ENCODE measurements at regions not wholly inside any gene's neighbourhood (a gene's known extent, or its start where the extent isn't known, plus 50 kb on each side); places are given as distances from the start of the nearest gene placed in this dataset.

DNA sequence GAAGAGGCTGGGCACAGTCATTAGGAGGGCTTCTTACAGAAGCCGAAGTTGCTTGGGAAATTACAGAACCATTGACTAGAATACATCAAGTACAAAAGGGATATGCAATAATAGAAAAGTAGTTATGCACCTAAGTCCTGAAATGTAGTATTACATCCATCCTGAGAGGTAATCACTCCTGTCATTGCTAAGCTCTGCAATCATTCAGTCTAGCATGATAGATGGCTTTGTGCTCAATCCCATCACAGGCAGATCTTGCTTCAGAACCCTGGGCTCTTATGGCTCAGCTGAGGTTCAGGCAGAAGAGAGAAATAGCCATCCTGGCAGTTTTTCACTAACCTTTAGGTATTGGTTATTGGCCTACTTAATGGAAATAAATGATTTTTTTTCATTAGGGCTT, 231.7 kb upstream of the AFF2 start:
- Histone ChIP-seq H3K27ac (ENCODE audit: insufficient read depth, low read depth, low read length) (no peak overlapping the region), H4K20me1 (replicated peaks; ENCODE audit: control insufficient read depth, extremely low read depth, insufficient read depth, low read length) (no peaks in the 10 kb centered on the region), H3K27me3 (ENCODE audit: control insufficient read depth in 2 of 2, insufficient read depth in 2 of 2, low read length in 2 of 2) (no peaks in the 10 kb centered on the region), H3K79me2 (ENCODE audit: control insufficient read depth, insufficient read depth, low read length) (no peaks in the 10 kb centered on the region), H3K4me2 (ENCODE audit: insufficient read depth, low read length) (no peak overlapping the region), H3K4me3 (replicated peaks in 1 of 3; ENCODE audit: insufficient read depth in 1 of 3, low read depth in 1 of 3, low read length in 3 of 3) (no peak overlapping the region), H3K4me1 (ENCODE audit: control insufficient read depth, extremely low read depth, insufficient read depth, low read length) (no peaks in the 10 kb centered on the region), H3K9me1 (replicated peaks; ENCODE audit: control insufficient read depth, extremely low read depth, insufficient read depth, low read length) (no peaks in the 10 kb centered on the region), H3K9ac (replicated peaks; ENCODE audit: extremely low read depth, insufficient read depth, low read length) (no peak overlapping the region), H3K36me3 (ENCODE audit: control insufficient read depth in 2 of 2, extremely low read depth in 1 of 2, insufficient read depth in 2 of 2, low read length in 2 of 2) (no peaks in the 10 kb centered on the region), H3K9me3 (replicated peaks; ENCODE audit: control insufficient read depth, insufficient read depth, low read length) (no peaks in the 10 kb centered on the region), H2AFZ (ENCODE audit: low read depth, low read length) (no peak overlapping the region)
- DNase-seq (ENCODE audit: low read depth, low spot score) (no peak), FAIRE-seq (no peak)
- dilution Hi-C loops (cut with MboI; ENCODE audit: extremely low pct_ligation_motif_present, low sequenced_read_pairs) (no loop called here), intact Hi-C loops (cut with micrococcal nuclease) (no loop called here)
- CTCF ChIA-PET: no interaction called here
- TF ChIP-seq GATA2 (IDR thresholded peaks at IDR 0.05; ENCODE audit: insufficient read depth, insufficient read length, low read depth, low read length) (no peak), EZH2 (IDR thresholded peaks at IDR 0.05; ENCODE audit: borderline replicate concordance, low read depth, low read length, severe bottlenecking) (no peak), POLR2AphosphoS5 (IDR thresholded peaks at IDR 0.05; ENCODE audit: insufficient read depth, low read depth, low read length) (no peak), MYC (IDR thresholded peaks at IDR 0.05; ENCODE audit: low read depth, low read length) (no peak), POLR2A (IDR thresholded peaks at IDR 0.05; ENCODE audit: low read depth, low read length) (no peak), FOS (IDR thresholded peaks at IDR 0.05; ENCODE audit: borderline replicate concordance, insufficient read depth, low read length) (no peak)
- TF ChIP-seq, protein P1, sequence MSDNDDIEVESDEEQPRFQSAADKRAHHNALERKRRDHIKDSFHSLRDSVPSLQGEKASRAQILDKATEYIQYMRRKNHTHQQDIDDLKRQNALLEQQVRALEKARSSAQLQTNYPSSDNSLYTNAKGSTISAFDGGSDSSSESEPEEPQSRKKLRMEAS (IDR thresholded peaks at IDR 0.05; ENCODE audit: insufficient read depth, insufficient read length): no peak
- TF ChIP-seq, protein P2, sequence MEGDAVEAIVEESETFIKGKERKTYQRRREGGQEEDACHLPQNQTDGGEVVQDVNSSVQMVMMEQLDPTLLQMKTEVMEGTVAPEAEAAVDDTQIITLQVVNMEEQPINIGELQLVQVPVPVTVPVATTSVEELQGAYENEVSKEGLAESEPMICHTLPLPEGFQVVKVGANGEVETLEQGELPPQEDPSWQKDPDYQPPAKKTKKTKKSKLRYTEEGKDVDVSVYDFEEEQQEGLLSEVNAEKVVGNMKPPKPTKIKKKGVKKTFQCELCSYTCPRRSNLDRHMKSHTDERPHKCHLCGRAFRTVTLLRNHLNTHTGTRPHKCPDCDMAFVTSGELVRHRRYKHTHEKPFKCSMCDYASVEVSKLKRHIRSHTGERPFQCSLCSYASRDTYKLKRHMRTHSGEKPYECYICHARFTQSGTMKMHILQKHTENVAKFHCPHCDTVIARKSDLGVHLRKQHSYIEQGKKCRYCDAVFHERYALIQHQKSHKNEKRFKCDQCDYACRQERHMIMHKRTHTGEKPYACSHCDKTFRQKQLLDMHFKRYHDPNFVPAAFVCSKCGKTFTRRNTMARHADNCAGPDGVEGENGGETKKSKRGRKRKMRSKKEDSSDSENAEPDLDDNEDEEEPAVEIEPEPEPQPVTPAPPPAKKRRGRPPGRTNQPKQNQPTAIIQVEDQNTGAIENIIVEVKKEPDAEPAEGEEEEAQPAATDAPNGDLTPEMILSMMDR (IDR thresholded peaks at IDR 0.05; ENCODE audit: extremely low read depth in 1 of 2, insufficient read depth in 1 of 2, low read depth in 1 of 2, low read length in 2 of 2): no peak
- BruUV-seq (replicated peaks): no TSS peak
- POLR2A ChIA-PET: no interaction called here

Measured in endothelial cell of umbilical vein (primary cell).